K562 (cell line): ENCODE measurements at regions not wholly inside any gene's neighbourhood (a gene's known extent, or its start where the extent isn't known, plus 50 kb on each side); places are given as distances from the start of the nearest gene placed in this dataset.

ENCODE experiments used
- ATAC-seq: fragments of 200-7000 bp; cut with Tn5 transposase; 3 replicates; pipeline ENCODE4 v1.9.1; 2020; ENCODE audit warnings: moderate library complexity
- BruUV-seq: library from RNA; stranded (reverse); fragments of 400-500 nt; replicated peaks from 2 replicates; lab custom pipeline; 2021; lab: Mats Ljungman, UMichigan
- CTCF ChIA-PET: fragments of 300-600 bp; formaldehyde crosslinking; extraction: SDS; loops from one replicate; lab custom pipeline; 2021; ENCODE audit warnings: low intra/inter-chr PET ratio; lab: Yijun Ruan, JAX
- POLR2A ChIA-PET: fragments of 300-600, 350-650 bp; sonication (Branson Sonifier 250); formaldehyde crosslinking; extraction: SDS; loops from one replicate; lab custom pipeline; 2021; ENCODE audit warnings: antibody characterized with exemption, inconsistent platforms; lab: Yijun Ruan, JAX
- DNase-seq, 4 experiments: peaks; one replicate each; pipeline versions ENCODE4 v3.0.0 to v3.0.0-alpha.2; 2011 to 2018; ENCODE audit warnings: low spot score in 3 of 4, mixed read lengths in 3 of 4; ENCODE audit errors: extremely low read depth in 1 of 4
- FAIRE-seq: peaks from 2 replicates; lab custom pipeline; 2011; peaks lifted over from hg19 to GRCh38; lab: Jason Lieb, UNC
- H2AFZ ChIP-seq: 2 replicates; pipeline ENCODE4 v1.6.0; 2011; ENCODE audit warnings: low read depth, low read length, control low read depth, inconsistent platforms
- H3K27ac ChIP-seq: fragments of 200-600 bp; 3 replicates; pipeline ENCODE4 v1.8.0; 2011; ENCODE audit warnings: low read depth, mild to moderate bottlenecking, control low read depth, inconsistent platforms, low read length, moderate library complexity, mixed read lengths; ENCODE audit errors: extremely low read depth
- H3K27me3 ChIP-seq, 2 experiments: fragments of 300-600 bp in 1 of 2; 2 replicates in 1 of 2; 3 replicates in 1 of 2; pipeline versions ENCODE4 v1.6.0 to v1.8.0; 2011; ENCODE audit warnings: inconsistent platforms in 2 of 2, low read length in 2 of 2, mild to moderate bottlenecking in 1 of 2, mixed read lengths in 1 of 2, moderate library complexity in 1 of 2; ENCODE audit not compliant: control insufficient read depth in 2 of 2, insufficient read depth in 2 of 2
- H3K36me3 ChIP-seq: fragments of 300-600 bp; 3 replicates; pipeline ENCODE4 v1.8.0; 2011; ENCODE audit warnings: mild to moderate bottlenecking, low read length, inconsistent platforms; ENCODE audit not compliant: control insufficient read depth, insufficient read depth
- H3K4me1 ChIP-seq, 2 experiments: fragments of 200-600 bp in 1 of 2; replicated peaks in 1 of 2; 2 replicates in 1 of 2; 3 replicates in 1 of 2; pipeline versions ENCODE4 v1.5.1 to v1.8.0; 2011; ENCODE audit warnings: inconsistent platforms in 2 of 2, low read length in 2 of 2, mild to moderate bottlenecking in 1 of 2, mixed read lengths in 1 of 2, moderate library complexity in 1 of 2; ENCODE audit not compliant: control insufficient read depth in 2 of 2, insufficient read depth in 2 of 2
- H3K4me2 ChIP-seq: 2 replicates; pipeline ENCODE4 v1.6.1; 2011; ENCODE audit warnings: low read length, control low read depth, inconsistent platforms, mixed read lengths; ENCODE audit not compliant: insufficient read depth
- H3K4me3 ChIP-seq: fragments of 200-600 bp; sonication (generic), shearing (Covaris generic); 2 replicates; pipeline ENCODE4 v1.5.1; 2016; ENCODE audit warnings: control low read depth, inconsistent platforms
- H3K79me2 ChIP-seq: fragments of 200-600 bp; 3 replicates; pipeline ENCODE4 v1.8.0; 2011; ENCODE audit warnings: low read length, inconsistent platforms; ENCODE audit not compliant: control insufficient read depth, insufficient read depth
- H3K9ac ChIP-seq, 2 experiments: 2 replicates each; pipeline versions ENCODE4 v1.6.0 to v1.6.1; 2011; ENCODE audit warnings: low read depth in 2 of 2, low read length in 2 of 2, control low read depth in 1 of 2, inconsistent platforms in 1 of 2, mild to moderate bottlenecking in 1 of 2, mixed read lengths in 1 of 2; ENCODE audit not compliant: insufficient read depth in 1 of 2
- H3K9me1 ChIP-seq: one replicate; pipeline ENCODE4 v1.6.0; 2011; ENCODE audit warnings: inconsistent platforms, mild to moderate bottlenecking, low read length, moderate library complexity; ENCODE audit not compliant: control insufficient read depth, insufficient read depth
- H3K9me3 ChIP-seq: replicated peaks from 2 replicates; pipeline ENCODE4 v1.5.1; 2011; ENCODE audit warnings: low read depth, low read length, inconsistent platforms; ENCODE audit not compliant: control insufficient read depth, insufficient read depth
- H4K20me1 ChIP-seq: replicated peaks from 2 replicates; pipeline ENCODE4 v1.6.1; 2011; ENCODE audit warnings: low read length, inconsistent platforms, mixed read lengths; ENCODE audit not compliant: control insufficient read depth, insufficient read depth
- BRD9 ChIP-seq: fragments of 450-650 bp; IDR thresholded peaks from 2 replicates; pipeline ENCODE4 v1.6.1; 2018; ENCODE audit warnings: low read depth; ENCODE audit not compliant: partially characterized antibody
- SNIP1 ChIP-seq: fragments of 450-650 bp; IDR thresholded peaks from 2 replicates; pipeline ENCODE4 v1.7.1; 2017; ENCODE audit warnings: low read depth, mild to moderate bottlenecking
- STAG1 ChIP-seq: sonication (generic); formaldehyde crosslinking; IDR thresholded peaks from 2 replicates; pipeline ENCODE4 v1.5.0; 2020; ENCODE audit warnings: missing genetic modification reagents, borderline replicate concordance
- STAT6 ChIP-seq: sonication (generic); formaldehyde crosslinking; IDR thresholded peaks from 2 replicates; pipeline ENCODE4 v1.8.1; 2023; ENCODE audit warnings: mild to moderate bottlenecking, missing genetic modification reagents
- ZNF140 ChIP-seq: fragments of 250-450 bp; sonication (Bioruptor Pico); IDR thresholded peaks from 2 replicates; pipeline ENCODE4 v1.8.0; 2021; ENCODE audit warnings: moderate library complexity, mild to moderate bottlenecking, inconsistent platforms
- ZNF707 ChIP-seq: fragments of 250-450 bp; sonication (Bioruptor Pico); conservative IDR thresholded peaks from 2 replicates; pipeline ENCODE4 v1.8.0; 2022; ENCODE audit warnings: inconsistent platforms, mild to moderate bottlenecking, moderate library complexity
- WGBS: fragments of 100-300 bp; shearing (Covaris generic); methylation state at CpG from one replicate; pipeline ENCODE4 v1.1.6; 2016; ENCODE audit warnings: low coverage, mixed read lengths; ENCODE audit not compliant: insufficient coverage; ENCODE audit errors: missing lambda C conversion rate; 5-methylcytosine and 5-hydroxymethylcytosine counted together
- in situ Hi-C: fragments of 300-500 bp; cut with MboI; formaldehyde crosslinking; loops from 4 replicates; pipeline ENCODE4 v1.15.0; 2018; ENCODE audit warnings: inconsistent platforms, mixed read lengths
- intact Hi-C: fragments of 100-400 bp; cut with micrococcal nuclease; formaldehyde crosslinking; loops from 2 replicates; pipeline ENCODE4 v1.14.2; 2022
- TF ChIP-seq, protein P1 (sequence below): fragments of 250-450 bp; sonication (Bioruptor Pico); IDR thresholded peaks from 2 replicates; pipeline ENCODE4 v1.5.0; 2021; ENCODE audit warnings: mild to moderate bottlenecking, moderate library complexity

DNA sequence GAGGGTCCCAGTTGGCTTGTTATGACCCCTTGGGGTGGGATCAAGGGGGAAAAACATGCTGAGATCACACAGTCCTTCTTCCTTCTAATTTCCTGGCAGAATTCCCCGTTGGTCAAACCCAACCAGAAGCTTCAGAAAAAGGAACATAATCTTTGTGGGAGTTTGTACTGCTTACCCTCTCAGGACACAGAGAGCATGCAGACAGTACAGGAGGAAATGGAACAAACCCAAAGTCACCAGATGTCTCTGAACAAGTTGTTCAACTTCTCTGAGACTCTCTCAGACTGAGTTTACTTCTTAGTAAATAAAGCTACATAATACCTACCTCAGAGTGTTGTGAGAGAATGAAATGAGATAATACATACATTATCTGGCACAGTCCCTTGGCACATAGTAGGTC, 181.1 kb upstream of the TSHZ2 start:
- H3K4me1 ChIP-seq: no peaks in the 10 kb centered on the region
- TF ChIP-seq BRD9: no peak
- no peak for TF ChIP-seq ZNF140 (CRISPR knock-in tag)
- no peak for TF ChIP-seq STAT6
- TF ChIP-seq STAG1 (CRISPR knock-in tag): no peak
- TF ChIP-seq SNIP1: no peak
- TF ChIP-seq, protein P1, sequence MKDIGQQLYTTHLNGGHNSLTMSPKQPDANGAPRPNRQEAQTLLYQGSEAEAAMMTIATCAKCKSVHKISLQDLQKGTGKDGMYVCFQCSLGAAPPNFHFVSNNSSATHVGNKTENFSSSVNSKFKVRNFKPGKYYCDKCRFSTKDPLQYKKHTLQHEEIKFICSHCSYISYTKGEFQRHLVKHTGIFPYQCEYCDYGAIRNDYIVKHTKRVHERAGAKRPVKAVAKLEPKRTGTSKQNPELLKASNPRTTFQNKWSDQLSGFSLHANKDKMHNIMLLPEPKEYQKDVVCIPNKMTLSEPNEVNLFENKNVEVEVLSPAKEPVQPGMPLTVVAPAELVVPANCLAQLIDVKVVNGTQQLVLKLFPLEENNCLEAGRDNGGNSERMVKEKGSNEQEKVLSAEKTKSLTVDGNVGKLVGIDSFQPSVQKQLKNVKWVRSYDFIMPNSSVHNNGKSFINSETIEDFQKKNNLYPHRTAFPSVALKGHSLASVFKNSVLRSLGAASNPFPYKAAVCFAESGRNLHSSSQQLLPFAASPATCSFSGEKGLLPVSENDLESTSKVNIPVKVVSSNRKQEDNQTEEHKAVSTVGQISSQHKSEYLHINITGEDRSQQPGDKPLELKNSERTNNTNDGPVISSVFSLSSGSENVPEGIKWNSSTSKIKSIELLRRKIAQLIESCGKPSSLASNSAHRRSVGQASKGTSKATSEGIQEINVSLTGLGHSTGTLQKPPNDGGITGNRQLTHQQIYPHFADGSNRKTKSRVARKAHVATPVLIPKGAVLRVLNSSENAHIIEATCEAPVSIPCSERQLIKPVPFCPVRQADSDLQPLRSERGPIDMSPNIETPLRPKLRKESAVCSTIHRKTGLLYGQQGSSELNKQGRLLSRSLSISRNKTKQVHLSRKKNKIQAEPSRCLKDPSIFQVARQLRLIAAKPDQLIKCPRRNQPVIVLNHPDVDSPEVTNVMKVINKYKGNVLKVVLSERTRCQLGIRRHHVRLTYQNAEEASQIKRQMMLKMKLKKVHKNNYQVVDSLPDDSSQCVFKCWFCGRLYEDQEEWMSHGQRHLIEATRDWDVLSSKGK (CRISPR knock-in tag): no peak
- no peak for TF ChIP-seq ZNF707 (CRISPR knock-in tag)

More for the DNA sequence above, 181.1 kb upstream of the TSHZ2 start:
- WGBS: 0% methylated on average over 1 of the region's 1 CpG
- no peaks in the 10 kb centered on the region for H3K9me3 ChIP-seq
- BruUV-seq: no TSS peak
- no peak for DNase-seq
- H3K4me3 ChIP-seq: no peak overlapping the region
- H4K20me1 ChIP-seq: no peaks in the 10 kb centered on the region
- no peaks in the 10 kb centered on the region; a peak in 1 of 5 replicates for H3K27me3 ChIP-seq
- H3K9me1 ChIP-seq: no peaks in the 10 kb centered on the region
- H3K4me2 ChIP-seq: no peak overlapping the region
- H3K36me3 ChIP-seq: no peaks in the 10 kb centered on the region
- no peak overlapping the region for H3K9ac ChIP-seq
- ATAC-seq: no peak
- no peak overlapping the region for H2AFZ ChIP-seq
- H3K27ac ChIP-seq: no peak overlapping the region
- ChIA-PET POLR2A (no interaction called here), CTCF (no interaction called here)
- FAIRE-seq: no peak
- in situ Hi-C loops: no loop called here
- no peaks in the 10 kb centered on the region for H3K79me2 ChIP-seq
- intact Hi-C loops: no loop called here
